Endothelial cell of umbilical vein (primary cell): ENCODE measurements at regions not wholly inside any gene's neighbourhood (a gene's known extent, or its start where the extent isn't known, plus 50 kb on each side); places are given as distances from the start of the nearest gene placed in this dataset.

Experiments used
- BruUV-seq: library from RNA; stranded (reverse); fragments of 400-500 nt; replicated peaks from 2 replicates; lab custom pipeline; 2021; lab: Mats Ljungman, UMichigan
- CTCF ChIA-PET: fragments of 300-600, 350-600 bp; sonication (Branson Sonifier 250); formaldehyde crosslinking; loops from one replicate; lab custom pipeline; 2021; ENCODE audit warnings: antibody characterized with exemption, inconsistent platforms; lab: Charles Lee
- POLR2A ChIA-PET: fragments of 300-600, 350-600 bp; sonication (Branson Sonifier 250); formaldehyde crosslinking; loops from one replicate; lab custom pipeline; 2021; ENCODE audit warnings: antibody characterized with exemption, inconsistent platforms; lab: Charles Lee
- DNase-seq: peaks from one replicate; pipeline ENCODE4 v3.0.0-alpha.2; 2011; ENCODE audit warnings: low read depth, low spot score
- FAIRE-seq: peaks from 2 replicates; lab custom pipeline; 2011; peaks lifted over from hg19 to GRCh38; lab: Jason Lieb, UNC
- H2AFZ ChIP-seq: 2 replicates; pipeline ENCODE4 v1.6.0; 2012; ENCODE audit warnings: low read depth, low read length, control low read depth, inconsistent platforms
- H3K27ac ChIP-seq: 2 replicates; pipeline ENCODE4 v1.5.1; 2011; ENCODE audit warnings: low read depth, mild to moderate bottlenecking, control low read depth, low read length, moderate library complexity; ENCODE audit not compliant: insufficient read depth
- H3K27me3 ChIP-seq, 2 experiments: 2 replicates each; pipeline versions ENCODE4 v1.6.0 to v1.6.1; 2011; ENCODE audit warnings: low read length in 2 of 2, mixed read lengths in 1 of 2; ENCODE audit not compliant: control insufficient read depth in 2 of 2, insufficient read depth in 2 of 2
- H3K36me3 ChIP-seq, 2 experiments: 2 replicates in 1 of 2; 3 replicates in 1 of 2; pipeline ENCODE4 v1.5.1; 2011; ENCODE audit warnings: low read length in 2 of 2, mild to moderate bottlenecking in 1 of 2, moderate library complexity in 1 of 2; ENCODE audit not compliant: control insufficient read depth in 2 of 2, insufficient read depth in 2 of 2; ENCODE audit errors: extremely low read depth in 1 of 2
- H3K4me1 ChIP-seq: 3 replicates; pipeline ENCODE4 v1.5.1; 2011; ENCODE audit warnings: mild to moderate bottlenecking, low read length; ENCODE audit not compliant: control insufficient read depth, insufficient read depth; ENCODE audit errors: extremely low read depth
- H3K4me2 ChIP-seq: 2 replicates; pipeline ENCODE4 v1.6.1; 2011; ENCODE audit warnings: low read length, control low read depth, mixed read lengths; ENCODE audit not compliant: insufficient read depth
- H3K4me3 ChIP-seq, 3 experiments: fragments of 200-600 bp in 1 of 3; sonication (generic), shearing (Covaris generic) in 1 of 3; replicated peaks in 1 of 3; 2 replicates each; pipeline ENCODE4 v1.5.1; 2011 to 2016; ENCODE audit warnings: control low read depth in 3 of 3, low read length in 3 of 3, mild to moderate bottlenecking in 2 of 3, inconsistent platforms in 1 of 3, low read depth in 1 of 3, moderate library complexity in 1 of 3; ENCODE audit not compliant: insufficient read depth in 1 of 3
- H3K79me2 ChIP-seq: 2 replicates; pipeline ENCODE4 v1.6.0; 2012; ENCODE audit warnings: low read length, inconsistent platforms; ENCODE audit not compliant: control insufficient read depth, insufficient read depth
- H3K9ac ChIP-seq: replicated peaks from 2 replicates; pipeline ENCODE3; 2011; ENCODE audit warnings: low read length, control low read depth; ENCODE audit not compliant: insufficient read depth; ENCODE audit errors: extremely low read depth
- H3K9me1 ChIP-seq: replicated peaks from 3 replicates; pipeline ENCODE4 v1.6.0; 2011; ENCODE audit warnings: mild to moderate bottlenecking, low read length; ENCODE audit not compliant: control insufficient read depth, insufficient read depth; ENCODE audit errors: extremely low read depth
- H3K9me3 ChIP-seq: replicated peaks from 2 replicates; pipeline ENCODE4 v1.5.1; 2012; ENCODE audit warnings: low read length, inconsistent platforms; ENCODE audit not compliant: control insufficient read depth, insufficient read depth
- H4K20me1 ChIP-seq: replicated peaks from 2 replicates; pipeline ENCODE3; 2011; ENCODE audit warnings: mild to moderate bottlenecking, low read length; ENCODE audit not compliant: control insufficient read depth, insufficient read depth; ENCODE audit errors: extremely low read depth
- EZH2 ChIP-seq: IDR thresholded peaks from 2 replicates; pipeline ENCODE4 v1.6.1; 2012; ENCODE audit warnings: borderline replicate concordance, low read depth, mild to moderate bottlenecking, moderate library complexity, low read length, inconsistent platforms; ENCODE audit not compliant: severe bottlenecking
- FOS ChIP-seq: IDR thresholded peaks from 2 replicates; pipeline ENCODE4 v1.6.1; 2011; ENCODE audit warnings: mild to moderate bottlenecking, low read length, moderate library complexity, borderline replicate concordance; ENCODE audit not compliant: insufficient read depth
- GATA2 ChIP-seq: IDR thresholded peaks from 2 replicates; pipeline ENCODE4 v1.7.0; 2011; ENCODE audit warnings: low read depth, mild to moderate bottlenecking, moderate library complexity, mixed read lengths, low read length; ENCODE audit not compliant: insufficient read length, insufficient read depth
- JUN ChIP-seq: IDR thresholded peaks from 2 replicates; pipeline ENCODE4 v1.6.1; 2011; ENCODE audit warnings: borderline replicate concordance, low read depth; ENCODE audit not compliant: insufficient read length, insufficient read depth
- MAX ChIP-seq: IDR thresholded peaks from 2 replicates; pipeline ENCODE4 v1.6.1; 2011; ENCODE audit not compliant: insufficient read depth, insufficient read length
- MYC ChIP-seq: IDR thresholded peaks from one replicate; pipeline ENCODE4 v1.6.1; 2011; ENCODE audit warnings: mild to moderate bottlenecking, low read depth, low read length
- POLR2A ChIP-seq: IDR thresholded peaks from 2 replicates; pipeline ENCODE4 v1.6.1; 2012; ENCODE audit warnings: low read depth, mild to moderate bottlenecking, control low read depth, low read length
- POLR2AphosphoS5 ChIP-seq: IDR thresholded peaks from 2 replicates; pipeline ENCODE4 v1.6.1; 2012; ENCODE audit warnings: low read depth, mild to moderate bottlenecking, control low read depth, low read length, moderate library complexity; ENCODE audit not compliant: insufficient read depth
- dilution Hi-C: fragments of 300-500 bp; cut with MboI; formaldehyde crosslinking; loops from one replicate; pipeline ENCODE4 v1.15.0; 2019; ENCODE audit warnings: low sequenced_read_pairs; ENCODE audit not compliant: extremely low pct_ligation_motif_present
- intact Hi-C: fragments of 100-400 bp; cut with micrococcal nuclease; formaldehyde crosslinking; loops from one replicate; pipeline ENCODE4 v1.10.0; 2022
- TF ChIP-seq, protein P1 (sequence below), 2 donors: IDR thresholded peaks; 1 replicate in 1 of 2; 2 replicates in 1 of 2; pipeline ENCODE4 v1.5.1; 2011; ENCODE audit warnings: low read length in 2 of 2, mild to moderate bottlenecking in 2 of 2, moderate library complexity in 2 of 2, control low read depth in 1 of 2, inconsistent platforms in 1 of 2, low read depth in 1 of 2; ENCODE audit not compliant: insufficient read depth in 1 of 2; ENCODE audit errors: extremely low read depth in 1 of 2

- Histone ChIP-seq H3K27ac (no peak overlapping the region), H3K9me1 (no peaks in the 10 kb centered on the region), H3K4me3 (no peak overlapping the region), H2AFZ (no peak overlapping the region), H3K9ac (no peak overlapping the region), H3K27me3 (no peaks in the 10 kb centered on the region), H3K79me2 (no peaks in the 10 kb centered on the region), H4K20me1 (no peaks in the 10 kb centered on the region), H3K9me3 (no peaks in the 10 kb centered on the region), H3K4me1 (no peaks in the 10 kb centered on the region), H3K36me3 (no peaks in the 10 kb centered on the region), H3K4me2 (no peak overlapping the region)
- no peak for TF ChIP-seq GATA2
- no peak for TF ChIP-seq MYC
- TF ChIP-seq JUN = no peak
- no peak for TF ChIP-seq EZH2
- TF ChIP-seq POLR2A = no peak
- no peak for TF ChIP-seq FOS
- no peak for TF ChIP-seq MAX
- no TSS peak for BruUV-seq
- intact Hi-C loops (no loop called here), dilution Hi-C loops (no loop called here)
- CTCF ChIA-PET = no interaction called here
- DNase-seq (no peak), FAIRE-seq (no peak)
- POLR2A ChIA-PET = no interaction called here
Measured at GRCh38 chr13:100860866-100861265, 186.3 kb upstream of the TMTC4 start.

DNA sequence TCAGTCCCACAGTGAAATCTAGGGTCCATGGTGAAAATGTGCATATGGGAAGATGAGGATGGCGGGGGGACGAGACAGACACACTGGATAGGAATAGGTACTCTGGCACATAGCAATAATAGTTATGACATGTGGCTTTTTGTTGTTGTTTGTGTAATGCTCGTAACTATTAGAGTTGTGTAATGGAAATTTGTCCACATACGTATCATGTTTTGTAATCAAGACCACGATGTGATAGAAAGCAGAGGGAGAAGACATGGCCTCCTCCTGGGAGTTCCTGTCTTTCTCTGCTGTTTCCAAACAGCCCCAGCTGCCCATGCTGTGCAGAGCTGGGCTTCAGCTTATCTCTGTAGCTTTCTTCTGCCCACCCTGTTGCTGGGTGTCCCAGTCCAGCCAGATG is 185.3 kb upstream of the TMTC4 start:
- H3K27ac ChIP-seq = no peak overlapping the region
- CTCF ChIA-PET = no interaction called here
- H3K27me3 ChIP-seq = no peaks in the 10 kb centered on the region
- H3K4me1 ChIP-seq = no peaks in the 10 kb centered on the region
- no peak overlapping the region for H3K4me3 ChIP-seq
- H3K9me3 ChIP-seq = no peaks in the 10 kb centered on the region
- H3K9ac ChIP-seq = no peak overlapping the region
- POLR2A ChIA-PET = no interaction called here
- no peaks in the 10 kb centered on the region for H3K36me3 ChIP-seq
- H2AFZ ChIP-seq = no peak overlapping the region
- TF ChIP-seq, protein P1, sequence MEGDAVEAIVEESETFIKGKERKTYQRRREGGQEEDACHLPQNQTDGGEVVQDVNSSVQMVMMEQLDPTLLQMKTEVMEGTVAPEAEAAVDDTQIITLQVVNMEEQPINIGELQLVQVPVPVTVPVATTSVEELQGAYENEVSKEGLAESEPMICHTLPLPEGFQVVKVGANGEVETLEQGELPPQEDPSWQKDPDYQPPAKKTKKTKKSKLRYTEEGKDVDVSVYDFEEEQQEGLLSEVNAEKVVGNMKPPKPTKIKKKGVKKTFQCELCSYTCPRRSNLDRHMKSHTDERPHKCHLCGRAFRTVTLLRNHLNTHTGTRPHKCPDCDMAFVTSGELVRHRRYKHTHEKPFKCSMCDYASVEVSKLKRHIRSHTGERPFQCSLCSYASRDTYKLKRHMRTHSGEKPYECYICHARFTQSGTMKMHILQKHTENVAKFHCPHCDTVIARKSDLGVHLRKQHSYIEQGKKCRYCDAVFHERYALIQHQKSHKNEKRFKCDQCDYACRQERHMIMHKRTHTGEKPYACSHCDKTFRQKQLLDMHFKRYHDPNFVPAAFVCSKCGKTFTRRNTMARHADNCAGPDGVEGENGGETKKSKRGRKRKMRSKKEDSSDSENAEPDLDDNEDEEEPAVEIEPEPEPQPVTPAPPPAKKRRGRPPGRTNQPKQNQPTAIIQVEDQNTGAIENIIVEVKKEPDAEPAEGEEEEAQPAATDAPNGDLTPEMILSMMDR (IDR thresholded peaks at IDR 0.05; ENCODE audit: extremely low read depth in 1 of 2, insufficient read depth in 1 of 2, low read depth in 1 of 2, low read length in 2 of 2) = no peak
- TF ChIP-seq POLR2AphosphoS5 (no peak), MAX (no peak)
- BruUV-seq = no TSS peak
- no peak for FAIRE-seq
- intact Hi-C loops = no loop called here
- no peaks in the 10 kb centered on the region for H3K79me2 ChIP-seq
- dilution Hi-C loops = no loop called here
- H4K20me1 ChIP-seq = no peaks in the 10 kb centered on the region
- H3K4me2 ChIP-seq = no peak overlapping the region
- no peak for DNase-seq
- no peaks in the 10 kb centered on the region for H3K9me1 ChIP-seq
